Epithelial cell of proximal tubule (primary cell): ENCODE measurements at regions not wholly inside any gene's neighbourhood (a gene's known extent, or its start where the extent isn't known, plus 50 kb on each side); places are given as distances from the start of the nearest gene placed in this dataset.

Experiments
- DNase-seq: peaks from one replicate; pipeline ENCODE4 v3.0.0-alpha.2; 2011; ENCODE audit warnings: low read depth
- H3K4me3 ChIP-seq: 2 replicates; pipeline ENCODE4 v1.5.1; 2011; ENCODE audit warnings: low read depth, mild to moderate bottlenecking, low read length
- TF ChIP-seq, protein P1 (sequence below): conservative IDR thresholded peaks from 2 replicates; pipeline ENCODE4 v1.5.1; 2012; ENCODE audit warnings: low read depth, mild to moderate bottlenecking, low read length

DNA sequence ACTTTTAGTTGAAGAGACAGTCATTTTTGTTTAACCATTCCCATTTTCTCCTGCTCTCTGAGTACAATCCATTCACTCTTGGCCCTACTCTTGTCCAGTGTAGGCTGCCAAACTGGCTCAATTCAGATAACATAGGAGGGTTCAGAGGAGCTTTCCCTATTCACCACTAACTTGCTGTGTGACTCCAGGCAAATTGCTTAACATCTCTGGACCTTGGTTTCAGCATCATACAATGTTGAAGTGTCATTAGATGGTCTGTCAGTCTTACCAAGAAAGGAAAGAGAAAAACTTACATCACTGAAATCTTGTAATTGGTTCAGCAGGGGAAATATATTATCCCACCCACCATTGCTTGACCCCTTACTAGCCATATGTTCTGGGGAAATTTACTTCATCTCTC lies 171.4 kb upstream of the MCHR2 start:
- TF ChIP-seq, protein P1, sequence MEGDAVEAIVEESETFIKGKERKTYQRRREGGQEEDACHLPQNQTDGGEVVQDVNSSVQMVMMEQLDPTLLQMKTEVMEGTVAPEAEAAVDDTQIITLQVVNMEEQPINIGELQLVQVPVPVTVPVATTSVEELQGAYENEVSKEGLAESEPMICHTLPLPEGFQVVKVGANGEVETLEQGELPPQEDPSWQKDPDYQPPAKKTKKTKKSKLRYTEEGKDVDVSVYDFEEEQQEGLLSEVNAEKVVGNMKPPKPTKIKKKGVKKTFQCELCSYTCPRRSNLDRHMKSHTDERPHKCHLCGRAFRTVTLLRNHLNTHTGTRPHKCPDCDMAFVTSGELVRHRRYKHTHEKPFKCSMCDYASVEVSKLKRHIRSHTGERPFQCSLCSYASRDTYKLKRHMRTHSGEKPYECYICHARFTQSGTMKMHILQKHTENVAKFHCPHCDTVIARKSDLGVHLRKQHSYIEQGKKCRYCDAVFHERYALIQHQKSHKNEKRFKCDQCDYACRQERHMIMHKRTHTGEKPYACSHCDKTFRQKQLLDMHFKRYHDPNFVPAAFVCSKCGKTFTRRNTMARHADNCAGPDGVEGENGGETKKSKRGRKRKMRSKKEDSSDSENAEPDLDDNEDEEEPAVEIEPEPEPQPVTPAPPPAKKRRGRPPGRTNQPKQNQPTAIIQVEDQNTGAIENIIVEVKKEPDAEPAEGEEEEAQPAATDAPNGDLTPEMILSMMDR: no peak
- DNase-seq: no peak
- H3K4me3 ChIP-seq: no peak overlapping the region

DNA sequence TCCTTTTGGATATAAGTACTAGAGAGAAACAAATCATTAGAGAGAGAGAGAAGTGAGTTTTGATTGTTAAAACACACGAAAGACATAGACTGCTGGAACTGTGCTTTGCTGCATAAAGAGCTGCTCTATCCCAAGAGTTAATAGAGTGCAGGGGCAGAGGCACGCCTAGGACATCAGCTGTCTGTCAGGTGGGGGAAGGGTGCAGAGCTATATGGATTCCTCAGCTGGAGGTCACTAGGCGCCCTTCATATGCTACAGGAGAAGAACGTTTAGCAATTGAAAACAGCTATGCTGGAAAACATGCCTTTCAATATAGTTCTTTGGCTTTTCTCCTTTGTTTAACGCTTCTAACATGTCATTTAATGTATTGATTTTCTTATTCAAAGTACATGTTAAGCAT lies 169.0 kb upstream of the MCHR2 start:
- DNase-seq: no peak
- H3K4me3 ChIP-seq: no peak overlapping the region
- TF ChIP-seq, protein P1: no peak

DNA sequence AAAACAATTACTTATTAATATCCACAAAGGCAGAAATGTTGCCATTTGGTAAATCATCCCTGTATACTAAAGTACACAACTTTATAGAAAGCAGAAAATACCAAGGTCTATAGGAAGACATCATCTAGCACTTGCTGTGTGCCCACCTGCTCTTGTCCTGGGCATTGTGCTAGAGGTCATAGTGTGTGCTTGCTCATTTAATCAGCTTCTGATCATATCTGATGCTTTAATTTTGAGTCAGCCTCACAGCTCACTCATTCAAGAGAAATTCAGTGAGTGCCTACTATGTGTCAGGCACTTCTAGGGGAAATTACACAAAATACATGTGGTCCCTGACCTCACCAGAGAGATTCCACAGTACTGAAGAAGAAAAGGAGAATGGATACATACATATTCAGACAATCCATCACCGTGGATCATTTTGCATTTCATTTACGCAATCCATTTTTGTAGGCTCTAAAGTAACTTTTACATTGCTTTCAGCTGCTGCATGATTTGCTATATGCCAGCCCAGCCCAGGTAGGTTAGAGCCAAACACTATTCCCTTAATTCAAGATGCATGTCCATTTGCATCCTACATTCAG lies 167.9 kb upstream of the MCHR2 start:
- H3K4me3 ChIP-seq: no peak overlapping the region
- TF ChIP-seq, protein P1: no peak
- no peak for DNase-seq

DNA sequence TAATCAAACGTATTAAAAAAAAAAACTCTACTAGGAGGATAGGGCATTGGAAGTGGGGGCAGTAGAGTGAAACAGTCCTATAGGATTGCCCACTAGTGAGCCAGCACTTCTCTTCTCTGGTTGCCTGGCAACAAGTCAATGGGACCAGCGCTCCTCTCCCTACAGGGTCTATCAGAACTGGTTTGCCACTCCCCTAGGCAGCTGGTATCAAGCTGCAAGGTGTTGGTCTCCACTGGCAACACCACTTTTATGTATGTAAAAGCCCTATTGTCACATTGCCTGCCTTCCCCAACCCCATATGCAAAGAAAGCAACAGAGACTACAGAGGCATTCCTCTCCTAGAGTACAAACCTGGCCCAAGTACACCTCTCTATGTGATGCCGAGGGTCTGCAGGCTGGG lies 166.9 kb upstream of the MCHR2 start:
- H3K4me3 ChIP-seq: no peak overlapping the region
- no peak for DNase-seq
- TF ChIP-seq, protein P1: no peak

DNA sequence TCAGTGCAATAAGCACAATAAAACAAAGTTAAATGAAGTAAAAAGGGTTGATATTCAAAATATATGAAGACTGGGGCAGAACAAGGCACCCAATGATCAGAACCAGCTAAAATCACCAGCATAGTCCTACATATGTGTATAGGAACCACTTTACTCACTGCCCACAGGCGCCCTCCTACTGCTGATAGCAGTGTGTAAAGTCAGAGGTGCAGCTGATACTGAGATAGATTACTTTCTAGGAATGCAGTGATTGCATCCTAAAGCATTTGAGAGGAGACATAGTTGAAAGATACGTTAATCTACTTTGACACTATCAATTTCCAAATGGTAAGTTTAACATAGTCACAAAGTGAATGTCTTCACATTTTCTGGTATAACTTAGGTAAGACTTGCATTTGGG lies 161.1 kb upstream of the MCHR2 start:
- TF ChIP-seq, protein P1: no peak
- DNase-seq: no peak

DNA sequence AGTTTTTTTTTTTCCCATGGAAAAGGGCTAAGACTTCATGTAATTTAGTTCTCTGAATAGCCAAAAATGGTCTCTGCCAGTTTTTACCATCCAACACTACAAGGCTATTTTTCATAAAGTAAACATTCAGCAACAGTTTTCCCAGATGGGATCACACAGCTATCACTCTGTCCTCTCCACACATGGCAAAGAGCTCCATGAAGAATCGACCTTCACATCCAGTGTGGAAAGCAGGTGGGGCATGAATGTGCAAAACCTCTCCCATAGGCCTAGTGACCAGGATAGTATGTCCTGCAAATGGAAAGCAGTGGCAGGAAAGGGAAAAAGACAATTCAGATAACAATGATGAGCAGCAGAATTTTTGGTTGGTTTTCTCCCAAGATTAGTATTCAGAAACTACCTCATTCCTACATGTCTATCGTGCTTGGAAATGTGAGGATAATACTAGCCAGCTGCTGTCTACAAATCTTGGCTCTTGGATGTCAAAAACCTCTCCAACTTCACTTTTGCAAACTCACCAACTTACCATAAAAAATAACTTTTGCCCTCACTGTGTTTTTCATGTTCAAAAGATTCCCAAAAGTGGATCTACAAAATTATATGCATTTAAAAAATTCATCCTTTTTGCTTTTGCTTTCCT lies 159.7 kb upstream of the MCHR2 start:
- DNase-seq: no peak
- TF ChIP-seq, protein P1: no peak
- H3K4me3 ChIP-seq: no peak overlapping the region

More for the DNA sequence above, 161.1 kb upstream of the MCHR2 start:
- H3K4me3 ChIP-seq: no peak overlapping the region

DNA sequence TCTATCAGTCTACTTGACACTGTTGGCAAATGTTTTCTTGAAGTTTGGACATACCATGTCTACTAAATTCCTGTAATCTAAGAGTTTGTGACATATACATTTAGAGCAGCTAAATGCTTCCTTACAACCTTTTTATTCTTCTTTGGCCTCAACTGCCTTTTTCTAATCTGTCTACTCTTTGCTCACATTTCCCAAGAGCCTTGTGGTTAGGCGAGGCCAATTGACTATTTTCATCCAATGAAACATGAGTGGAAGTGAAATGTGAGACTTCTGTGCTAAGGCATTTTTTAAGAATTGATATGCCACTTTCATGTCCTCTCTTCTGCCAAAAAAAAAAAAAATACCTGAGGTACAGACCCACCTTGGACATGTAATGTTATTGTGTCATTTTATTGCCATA lies 158.2 kb upstream of the MCHR2 start:
- H3K4me3 ChIP-seq: no peak overlapping the region
- TF ChIP-seq, protein P1: no peak
- DNase-seq: no peak
